ENCODE measurements at regions not wholly inside any gene's neighbourhood (a gene's known extent, or its start where the extent isn't known, plus 50 kb on each side); places are given as distances from the start of the nearest gene placed in this dataset.

- DNase-seq (ENCODE audit: low read depth, low spot score) (no peak), ATAC-seq (no peak), FAIRE-seq (no peak)
- H3K4me2 ChIP-seq (ENCODE audit: control insufficient read depth, insufficient read depth): no peak overlapping the region
- intact Hi-C loops (cut with micrococcal nuclease; ENCODE audit: unreplicated experiment): no loop called here
- no peak overlapping the region for H3K9ac ChIP-seq (ENCODE audit: control insufficient read depth, insufficient read depth, low read length)
- H2AFZ ChIP-seq (ENCODE audit: control insufficient read depth, low read depth, low read length): no peak overlapping the region
- ChIA-PET POLR2A (no interaction called here), RAD21 (ENCODE audit: unreplicated experiment) (interaction anchor here (0.7 to 1.3 kb wide), 2 partner anchors 10 to 185 kb away, joined by 3 to 4 read pairs; no protein-coding TSS in a partner anchor), SMC1A (ENCODE audit: uncharacterized antibody, unreplicated experiment) (interaction anchor here (0.7 to 1.4 kb wide), 2 partner anchors 15 kb away, joined by 3 to 5 read pairs; no protein-coding TSS in a partner anchor), CTCF (no interaction called here)
- BruUV-seq (replicated peaks): no TSS peak
- WGBS (ENCODE audit: insufficient coverage, insufficient replicate concordance, low lambda C conversion rate, missing lambda C conversion rate): 0% methylated on average over 1 of the region's 1 CpG
- TF ChIP-seq NBN (IDR thresholded peaks at IDR 0.05) (no peak), MTA2 (IDR thresholded peaks at IDR 0.05; ENCODE audit: low read depth) (no peak), PML (IDR thresholded peaks at IDR 0.05; ENCODE audit: low read length) (no peak), STAT1 (conservative IDR thresholded peaks at IDR 0.05) (no peak), EZH2 (IDR thresholded peaks at IDR 0.05; ENCODE audit: borderline replicate concordance, control insufficient read depth, low read depth, low read length) (no peak), USF1 (IDR thresholded peaks at IDR 0.05; ENCODE audit: borderline replicate concordance, extremely low read length, insufficient read depth, low read depth, low read length) (no peak), CREM (IDR thresholded peaks at IDR 0.05; ENCODE audit: low read depth) (no peak), YBX1 (IDR thresholded peaks at IDR 0.05) (no peak), BCL11A (IDR thresholded peaks at IDR 0.05; ENCODE audit: low read depth, low read length) (no peak), SKIL (IDR thresholded peaks at IDR 0.05; ENCODE audit: low read depth, poor library complexity, severe bottlenecking) (no peak), RFX5 (IDR thresholded peaks at IDR 0.05; ENCODE audit: low read depth, low read length) (no peak), ZZZ3 (IDR thresholded peaks at IDR 0.05; ENCODE audit: control insufficient read depth, insufficient read length, low read depth) (no peak)
- TF ChIP-seq, protein P1, sequence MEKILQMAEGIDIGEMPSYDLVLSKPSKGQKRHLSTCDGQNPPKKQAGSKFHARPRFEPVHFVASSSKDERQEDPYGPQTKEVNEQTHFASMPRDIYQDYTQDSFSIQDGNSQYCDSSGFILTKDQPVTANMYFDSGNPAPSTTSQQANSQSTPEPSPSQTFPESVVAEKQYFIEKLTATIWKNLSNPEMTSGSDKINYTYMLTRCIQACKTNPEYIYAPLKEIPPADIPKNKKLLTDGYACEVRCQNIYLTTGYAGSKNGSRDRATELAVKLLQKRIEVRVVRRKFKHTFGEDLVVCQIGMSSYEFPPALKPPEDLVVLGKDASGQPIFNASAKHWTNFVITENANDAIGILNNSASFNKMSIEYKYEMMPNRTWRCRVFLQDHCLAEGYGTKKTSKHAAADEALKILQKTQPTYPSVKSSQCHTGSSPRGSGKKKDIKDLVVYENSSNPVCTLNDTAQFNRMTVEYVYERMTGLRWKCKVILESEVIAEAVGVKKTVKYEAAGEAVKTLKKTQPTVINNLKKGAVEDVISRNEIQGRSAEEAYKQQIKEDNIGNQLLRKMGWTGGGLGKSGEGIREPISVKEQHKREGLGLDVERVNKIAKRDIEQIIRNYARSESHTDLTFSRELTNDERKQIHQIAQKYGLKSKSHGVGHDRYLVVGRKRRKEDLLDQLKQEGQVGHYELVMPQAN (conservative IDR thresholded peaks at IDR 0.05): no peak
- TF ChIP-seq, protein P2, sequence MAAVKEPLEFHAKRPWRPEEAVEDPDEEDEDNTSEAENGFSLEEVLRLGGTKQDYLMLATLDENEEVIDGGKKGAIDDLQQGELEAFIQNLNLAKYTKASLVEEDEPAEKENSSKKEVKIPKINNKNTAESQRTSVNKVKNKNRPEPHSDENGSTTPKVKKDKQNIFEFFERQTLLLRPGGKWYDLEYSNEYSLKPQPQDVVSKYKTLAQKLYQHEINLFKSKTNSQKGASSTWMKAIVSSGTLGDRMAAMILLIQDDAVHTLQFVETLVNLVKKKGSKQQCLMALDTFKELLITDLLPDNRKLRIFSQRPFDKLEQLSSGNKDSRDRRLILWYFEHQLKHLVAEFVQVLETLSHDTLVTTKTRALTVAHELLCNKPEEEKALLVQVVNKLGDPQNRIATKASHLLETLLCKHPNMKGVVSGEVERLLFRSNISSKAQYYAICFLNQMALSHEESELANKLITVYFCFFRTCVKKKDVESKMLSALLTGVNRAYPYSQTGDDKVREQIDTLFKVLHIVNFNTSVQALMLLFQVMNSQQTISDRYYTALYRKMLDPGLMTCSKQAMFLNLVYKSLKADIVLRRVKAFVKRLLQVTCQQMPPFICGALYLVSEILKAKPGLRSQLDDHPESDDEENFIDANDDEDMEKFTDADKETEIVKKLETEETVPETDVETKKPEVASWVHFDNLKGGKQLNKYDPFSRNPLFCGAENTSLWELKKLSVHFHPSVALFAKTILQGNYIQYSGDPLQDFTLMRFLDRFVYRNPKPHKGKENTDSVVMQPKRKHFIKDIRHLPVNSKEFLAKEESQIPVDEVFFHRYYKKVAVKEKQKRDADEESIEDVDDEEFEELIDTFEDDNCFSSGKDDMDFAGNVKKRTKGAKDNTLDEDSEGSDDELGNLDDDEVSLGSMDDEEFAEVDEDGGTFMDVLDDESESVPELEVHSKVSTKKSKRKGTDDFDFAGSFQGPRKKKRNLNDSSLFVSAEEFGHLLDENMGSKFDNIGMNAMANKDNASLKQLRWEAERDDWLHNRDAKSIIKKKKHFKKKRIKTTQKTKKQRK (IDR thresholded peaks at IDR 0.05; ENCODE audit: low read depth, low read length): no peak
- in situ Hi-C loops (cut with MboI): no loop called here
- H4K20me1 ChIP-seq (ENCODE audit: control insufficient read depth, insufficient read depth): no peaks in the 10 kb centered on the region
- no peak overlapping the region for H3K27ac ChIP-seq (ENCODE audit: control insufficient read depth, insufficient read depth)
- no peaks in the 10 kb centered on the region for H3K27me3 ChIP-seq (replicated peaks in 1 of 2; ENCODE audit: control insufficient read depth in 2 of 2, insufficient read depth in 2 of 2, low read length in 1 of 2)
- H3K79me2 ChIP-seq (ENCODE audit: control insufficient read depth, insufficient read depth, low read length): no peaks in the 10 kb centered on the region
- H3K4me1 ChIP-seq (ENCODE audit: control insufficient read depth, insufficient read depth, low read length): no peaks in the 10 kb centered on the region
- H3K9me3 ChIP-seq (replicated peaks; ENCODE audit: control insufficient read depth, insufficient read depth, low read length): no peaks in the 10 kb centered on the region
- H3K36me3 ChIP-seq (ENCODE audit: control insufficient read depth in 2 of 2, insufficient read depth in 2 of 2, low read length in 1 of 2): no peaks in the 10 kb centered on the region
- no peak overlapping the region for H3K4me3 ChIP-seq
Measured at GRCh38 chr13:80585531-80585930, 244.6 kb upstream of the SPRY2 start.

Data from GM12878 (cell line).